Caco-2 (cell line): ENCODE measurements at regions not wholly inside any gene's neighbourhood (a gene's known extent, or its start where the extent isn't known, plus 50 kb on each side); places are given as distances from the start of the nearest gene placed in this dataset.

Experiments used
- BruUV-seq: library from RNA; stranded (reverse); fragments of 400-500 nt; replicated peaks from 2 replicates; lab custom pipeline; 2021; lab: Mats Ljungman, UMichigan
- CTCF ChIA-PET: fragments of 300-600 bp; sonication (Branson Sonifier 250); formaldehyde crosslinking; loops from one replicate; lab custom pipeline; 2022; ENCODE audit warnings: antibody characterized with exemption; lab: Charles Lee
- POLR2A ChIA-PET: fragments of 300-600 bp; sonication (Branson Sonifier 250); formaldehyde crosslinking; loops from one replicate; lab custom pipeline; 2022; ENCODE audit warnings: antibody characterized with exemption; lab: Charles Lee
- DNase-seq, 2 experiments: peaks; one replicate each; pipeline versions ENCODE4 v3.0.0 to v3.0.0-alpha.2; 2020 to 2022
- H3K27me3 ChIP-seq: replicated peaks from 2 replicates; pipeline ENCODE4 v1.6.0; 2011; ENCODE audit warnings: low read length; ENCODE audit not compliant: control insufficient read depth, insufficient read depth
- H3K36me3 ChIP-seq: 2 replicates; pipeline ENCODE4 v1.5.1; 2011; ENCODE audit warnings: low read length; ENCODE audit not compliant: control insufficient read depth, insufficient read depth
- H3K4me1 ChIP-seq: fragments of 250-450 bp; sonication (Bioruptor Pico); 2 replicates; pipeline ENCODE4 v1.5.1; 2020; ENCODE audit warnings: mild to moderate bottlenecking
- H3K4me3 ChIP-seq: 2 replicates; pipeline ENCODE4 v1.5.1; 2011; ENCODE audit warnings: low read depth, mild to moderate bottlenecking, control low read depth, low read length
- H3K9me3 ChIP-seq: fragments of 250-450 bp; sonication (Bioruptor Pico); 2 replicates; pipeline ENCODE4 v1.5.1; 2020; ENCODE audit warnings: mild to moderate bottlenecking, moderate library complexity
- H3K27ac Mint-ChIP-seq: one replicate; pipeline ENCODE4 v1.8.0; 2022; ENCODE audit warnings: mixed read lengths; ENCODE audit not compliant: unreplicated experiment
- H3K27me3 Mint-ChIP-seq: one replicate; pipeline ENCODE4 v1.8.0; 2022; ENCODE audit warnings: mixed read lengths; ENCODE audit not compliant: insufficient read depth, unreplicated experiment
- H3K36me3 Mint-ChIP-seq: one replicate; pipeline ENCODE4 v1.8.0; 2022; ENCODE audit warnings: mild to moderate bottlenecking, mixed read lengths; ENCODE audit not compliant: insufficient read depth, unreplicated experiment
- H3K4me1 Mint-ChIP-seq: one replicate; pipeline ENCODE4 v1.8.0; 2022; ENCODE audit warnings: low read depth, mixed read lengths; ENCODE audit not compliant: unreplicated experiment
- H3K4me3 Mint-ChIP-seq: one replicate; pipeline ENCODE4 v1.8.0; 2022; ENCODE audit warnings: mild to moderate bottlenecking, moderate library complexity, mixed read lengths; ENCODE audit not compliant: unreplicated experiment
- H3K9me3 Mint-ChIP-seq: one replicate; pipeline ENCODE4 v1.8.0; 2022; ENCODE audit warnings: mixed read lengths; ENCODE audit not compliant: unreplicated experiment
- intact Hi-C: fragments of 100-400 bp; cut with micrococcal nuclease; formaldehyde crosslinking; loops from one replicate; pipeline ENCODE4 v1.10.0; 2022; ENCODE audit not compliant: unreplicated experiment
- TF ChIP-seq, protein P1 (sequence below), 2 experiments: fragments of 200-600 bp in 1 of 2; IDR thresholded peaks; 1 replicate in 1 of 2; 2 replicates in 1 of 2; pipeline versions ENCODE4 v1.5.1 to v1.8.0; 2011 to 2022; ENCODE audit warnings: antibody characterized with exemption in 1 of 2, control low read depth in 1 of 2, inconsistent platforms in 1 of 2, low read depth in 1 of 2, low read length in 1 of 2, mild to moderate bottlenecking in 1 of 2, moderate library complexity in 1 of 2; ENCODE audit not compliant: insufficient read depth in 1 of 2, severe bottlenecking in 1 of 2, unreplicated experiment in 1 of 2

DNA sequence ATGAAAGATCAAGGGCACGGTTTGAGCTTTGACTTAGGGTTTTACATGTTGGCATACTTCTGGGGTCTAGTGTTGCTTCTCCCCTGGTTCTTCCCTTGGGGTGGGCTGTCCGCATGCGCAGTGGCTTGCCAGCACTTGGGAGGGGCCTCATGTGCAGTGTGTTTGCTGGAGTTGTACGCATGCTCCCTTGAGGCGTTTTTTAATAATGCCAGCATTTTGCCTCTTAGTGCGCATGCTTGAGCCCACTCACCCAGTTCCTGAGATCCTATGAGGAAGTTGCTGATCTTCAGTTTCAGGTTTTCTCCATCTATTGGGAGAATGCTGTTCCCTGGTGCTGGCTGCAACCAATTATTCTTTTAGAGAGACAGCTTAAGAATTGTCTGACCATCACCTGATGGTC lies 113.4 kb upstream of the GPR141 start:
- POLR2A ChIA-PET, result no interaction called here
- Histone ChIP-seq H3K36me3 (no peaks in the 10 kb centered on the region), H3K9me3 (no peaks in the 10 kb centered on the region), H3K4me1 (no peaks in the 10 kb centered on the region), H3K27me3 (no peaks in the 10 kb centered on the region), H3K4me3 (no peak overlapping the region)
- intact Hi-C loops, result no loop called here
- Mint-ChIP-seq H3K36me3 (no peaks in the 10 kb centered on the region), H3K4me1 (no peaks in the 10 kb centered on the region), H3K27ac (no peak overlapping the region), H3K9me3 (no peaks in the 10 kb centered on the region), H3K27me3 (peaks cover 13% of the 10 kb centered on the region), H3K4me3 (no peak overlapping the region)
- BruUV-seq, result no TSS peak
- CTCF ChIA-PET, result no interaction called here
- TF ChIP-seq, protein P1, sequence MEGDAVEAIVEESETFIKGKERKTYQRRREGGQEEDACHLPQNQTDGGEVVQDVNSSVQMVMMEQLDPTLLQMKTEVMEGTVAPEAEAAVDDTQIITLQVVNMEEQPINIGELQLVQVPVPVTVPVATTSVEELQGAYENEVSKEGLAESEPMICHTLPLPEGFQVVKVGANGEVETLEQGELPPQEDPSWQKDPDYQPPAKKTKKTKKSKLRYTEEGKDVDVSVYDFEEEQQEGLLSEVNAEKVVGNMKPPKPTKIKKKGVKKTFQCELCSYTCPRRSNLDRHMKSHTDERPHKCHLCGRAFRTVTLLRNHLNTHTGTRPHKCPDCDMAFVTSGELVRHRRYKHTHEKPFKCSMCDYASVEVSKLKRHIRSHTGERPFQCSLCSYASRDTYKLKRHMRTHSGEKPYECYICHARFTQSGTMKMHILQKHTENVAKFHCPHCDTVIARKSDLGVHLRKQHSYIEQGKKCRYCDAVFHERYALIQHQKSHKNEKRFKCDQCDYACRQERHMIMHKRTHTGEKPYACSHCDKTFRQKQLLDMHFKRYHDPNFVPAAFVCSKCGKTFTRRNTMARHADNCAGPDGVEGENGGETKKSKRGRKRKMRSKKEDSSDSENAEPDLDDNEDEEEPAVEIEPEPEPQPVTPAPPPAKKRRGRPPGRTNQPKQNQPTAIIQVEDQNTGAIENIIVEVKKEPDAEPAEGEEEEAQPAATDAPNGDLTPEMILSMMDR (IDR thresholded peaks at IDR 0.05; ENCODE audit: insufficient read depth in 1 of 2, low read depth in 1 of 2, low read length in 1 of 2, severe bottlenecking in 1 of 2, unreplicated experiment in 1 of 2), result no peak
- no peak for DNase-seq

DNA sequence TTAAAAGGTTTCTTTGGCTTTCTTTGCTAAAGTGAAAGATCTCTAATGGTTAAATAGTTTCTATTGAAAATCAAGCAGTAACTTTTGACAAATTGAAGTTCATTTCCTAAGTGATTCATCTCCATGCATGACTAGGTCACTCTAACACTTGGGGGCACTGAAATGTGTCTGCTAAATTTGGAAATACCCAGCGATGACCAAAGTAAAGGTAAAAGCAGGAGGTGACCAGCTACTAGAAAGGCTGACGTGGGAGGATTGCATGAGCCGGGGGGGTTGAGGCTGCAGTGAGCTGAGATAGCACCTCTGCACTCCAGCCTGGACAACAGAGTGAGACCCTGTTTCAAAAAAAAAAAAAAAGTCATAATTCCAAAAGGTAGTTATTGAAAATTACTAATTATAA lies 111.8 kb upstream of the GPR141 start:
- H3K27me3 ChIP-seq, result no peaks in the 10 kb centered on the region
- Mint-ChIP-seq H3K36me3 (no peaks in the 10 kb centered on the region), H3K4me3 (no peak overlapping the region), H3K27me3 (peaks cover 11% of the 10 kb centered on the region), H3K27ac (no peak overlapping the region), H3K4me1 (no peaks in the 10 kb centered on the region), H3K9me3 (no peaks in the 10 kb centered on the region)
- DNase-seq, result no peak
- no peak overlapping the region for H3K4me3 ChIP-seq
- intact Hi-C loops, result no loop called here
- CTCF ChIA-PET, result no interaction called here
- no peaks in the 10 kb centered on the region for H3K9me3 ChIP-seq
- POLR2A ChIA-PET, result no interaction called here
- TF ChIP-seq, protein P1 (IDR thresholded peaks at IDR 0.05; ENCODE audit: insufficient read depth in 1 of 2, low read depth in 1 of 2, low read length in 1 of 2, severe bottlenecking in 1 of 2, unreplicated experiment in 1 of 2), result no peak
- no peaks in the 10 kb centered on the region for H3K36me3 ChIP-seq
- no TSS peak for BruUV-seq
- H3K4me1 ChIP-seq, result no peaks in the 10 kb centered on the region

DNA sequence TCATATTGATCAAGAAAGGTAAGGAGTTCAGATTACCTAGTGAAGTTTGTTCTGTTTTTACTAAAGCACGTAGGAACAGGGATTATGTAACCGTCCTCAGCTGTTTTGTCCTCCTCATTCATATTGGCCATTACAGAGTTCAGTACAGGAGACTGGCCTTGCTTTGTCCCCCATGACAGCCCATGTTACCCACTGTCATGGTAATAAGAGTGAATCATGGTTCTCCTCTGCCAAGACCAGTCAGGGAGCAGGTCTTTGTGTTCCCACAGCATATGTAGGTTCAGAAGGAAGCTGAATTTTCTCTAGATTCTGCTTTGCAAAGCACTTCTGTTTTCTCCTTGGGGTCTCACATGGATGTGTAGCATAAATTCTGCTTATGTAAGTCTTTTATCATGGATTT lies 106.2 kb upstream of the GPR141 start:
- no peaks in the 10 kb centered on the region for H3K9me3 Mint-ChIP-seq

More for the DNA sequence above, 106.2 kb upstream of the GPR141 start:
- no peaks in the 10 kb centered on the region for H3K4me1 ChIP-seq
- intact Hi-C loops, result no loop called here
- ChIA-PET POLR2A (no interaction called here), CTCF (no interaction called here)
- TF ChIP-seq, protein P1 (IDR thresholded peaks at IDR 0.05; ENCODE audit: insufficient read depth in 1 of 2, low read depth in 1 of 2, low read length in 1 of 2, severe bottlenecking in 1 of 2, unreplicated experiment in 1 of 2), result no peak
- no peaks in the 10 kb centered on the region for H3K9me3 ChIP-seq
- Mint-ChIP-seq H3K27me3 (peaks cover 3% of the 10 kb centered on the region), H3K36me3 (no peaks in the 10 kb centered on the region), H3K4me1 (no peaks in the 10 kb centered on the region), H3K27ac (no peak overlapping the region), H3K4me3 (no peak overlapping the region)
- no peak overlapping the region for H3K4me3 ChIP-seq
- DNase-seq, result no peak
- no peaks in the 10 kb centered on the region for H3K27me3 ChIP-seq
- no TSS peak for BruUV-seq
- H3K36me3 ChIP-seq, result no peaks in the 10 kb centered on the region
